OCI-LY3 (cell line): ENCODE measurements at regions not wholly inside any gene's neighbourhood (a gene's known extent, or its start where the extent isn't known, plus 50 kb on each side); places are given as distances from the start of the nearest gene placed in this dataset.

Experiments used
- EZH2phosphoT487 ChIP-seq: fragments of 200-600 bp; shearing (Covaris generic); IDR thresholded peaks from 2 replicates; pipeline ENCODE4 v1.6.1; 2018; ENCODE audit warnings: antibody characterized with exemption, mixed run types, low read depth
- TF ChIP-seq, protein P1 (sequence below): fragments of 200-600, 300-600 bp; sonication (generic); IDR thresholded peaks from 2 replicates; pipeline ENCODE4 v1.5.1; 2014; ENCODE audit warnings: antibody characterized with exemption, low read length, low read depth

DNA sequence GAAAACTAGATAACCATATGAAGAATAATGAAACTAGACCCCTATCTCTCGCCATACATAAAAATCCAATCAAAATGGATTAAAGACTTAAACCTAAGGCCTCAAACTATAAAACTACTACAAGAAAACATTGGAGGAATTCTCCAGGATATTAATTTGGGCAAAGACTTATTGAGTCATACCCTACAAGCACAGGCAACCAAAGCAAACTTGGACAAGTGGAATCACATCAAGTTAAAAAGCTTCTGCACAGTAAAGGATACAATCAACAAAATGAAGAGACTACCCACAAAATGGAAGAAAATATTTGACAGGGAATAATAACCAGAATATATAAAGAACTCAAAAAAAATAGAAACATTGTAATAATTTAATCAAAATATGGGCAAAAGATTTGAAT, 505.4 kb downstream of the KCNT2 start:
- TF ChIP-seq, protein P1, sequence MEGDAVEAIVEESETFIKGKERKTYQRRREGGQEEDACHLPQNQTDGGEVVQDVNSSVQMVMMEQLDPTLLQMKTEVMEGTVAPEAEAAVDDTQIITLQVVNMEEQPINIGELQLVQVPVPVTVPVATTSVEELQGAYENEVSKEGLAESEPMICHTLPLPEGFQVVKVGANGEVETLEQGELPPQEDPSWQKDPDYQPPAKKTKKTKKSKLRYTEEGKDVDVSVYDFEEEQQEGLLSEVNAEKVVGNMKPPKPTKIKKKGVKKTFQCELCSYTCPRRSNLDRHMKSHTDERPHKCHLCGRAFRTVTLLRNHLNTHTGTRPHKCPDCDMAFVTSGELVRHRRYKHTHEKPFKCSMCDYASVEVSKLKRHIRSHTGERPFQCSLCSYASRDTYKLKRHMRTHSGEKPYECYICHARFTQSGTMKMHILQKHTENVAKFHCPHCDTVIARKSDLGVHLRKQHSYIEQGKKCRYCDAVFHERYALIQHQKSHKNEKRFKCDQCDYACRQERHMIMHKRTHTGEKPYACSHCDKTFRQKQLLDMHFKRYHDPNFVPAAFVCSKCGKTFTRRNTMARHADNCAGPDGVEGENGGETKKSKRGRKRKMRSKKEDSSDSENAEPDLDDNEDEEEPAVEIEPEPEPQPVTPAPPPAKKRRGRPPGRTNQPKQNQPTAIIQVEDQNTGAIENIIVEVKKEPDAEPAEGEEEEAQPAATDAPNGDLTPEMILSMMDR = no peak
- no peak for TF ChIP-seq EZH2phosphoT487
